ENCODE measurements at regions not wholly inside any gene's neighbourhood (a gene's known extent, or its start where the extent isn't known, plus 50 kb on each side); places are given as distances from the start of the nearest gene placed in this dataset.

GRCh38 chr22:35488513-35488912 is 52.1 kb upstream of the RASD2 start:
- Mint-ChIP-seq H3K4me1 (no peaks in the 10 kb centered on the region), H3K27me3 (peaks cover 4% of the 10 kb centered on the region), H3K36me3 (no peaks in the 10 kb centered on the region), H3K27ac (no peak overlapping the region), H3K9me3 (ENCODE audit: low read depth) (no peaks in the 10 kb centered on the region), H3K4me3 (no peak overlapping the region)
- CTCF ChIA-PET: interaction anchor here (0.6 kb wide), 1 partner anchor 9 kb away, joined by 3 read pairs; no protein-coding TSS in a partner anchor
- DNase-seq (no peak), ATAC-seq (no peak)

GRCh38 chr22:35489239-35489638 is 51.4 kb upstream of the RASD2 start:
- H3K4me1 Mint-ChIP-seq: no peaks in the 10 kb centered on the region
- no peaks in the 10 kb centered on the region for H3K9me3 Mint-ChIP-seq (ENCODE audit: low read depth)
- H3K27me3 Mint-ChIP-seq: peaks cover 4% of the 10 kb centered on the region
- H3K4me3 Mint-ChIP-seq: no peak overlapping the region
- no peak overlapping the region for H3K27ac Mint-ChIP-seq
- ATAC-seq: no peak
- CTCF ChIA-PET: no interaction called here
- no peaks in the 10 kb centered on the region for H3K36me3 Mint-ChIP-seq
- DNase-seq: no peak

All from activated CD8-positive, alpha-beta memory T cell treated with anti-CD3 and anti-CD28 coated beads, Interleukin-2, amount 10 ng/mL, durations not matched to agents 7 days and 5 days (primary cell).